RWPE2 (cell line): ENCODE measurements at regions not wholly inside any gene's neighbourhood (a gene's known extent, or its start where the extent isn't known, plus 50 kb on each side); places are given as distances from the start of the nearest gene placed in this dataset.

Experiments used
- ATAC-seq: fragments of 200-7000 bp; cut with Tn5 transposase; 3 replicates; pipeline ENCODE4 v1.9.1; 2021; ENCODE audit warnings: low read depth
- DNase-seq: peaks from one replicate; pipeline ENCODE4 v3.0.0-alpha.2; 2020; ENCODE audit warnings: low spot score
- H3K27ac ChIP-seq: fragments of 450-650 bp; 2 replicates; pipeline ENCODE4 v1.5.1; 2017; ENCODE audit warnings: mild to moderate bottlenecking; ENCODE audit not compliant: poor library complexity, severe bottlenecking
- H3K27me3 ChIP-seq: fragments of 250-450 bp; sonication (Bioruptor Pico); 2 replicates; pipeline ENCODE4 v1.5.1; 2021; ENCODE audit warnings: mild to moderate bottlenecking, moderate library complexity; ENCODE audit not compliant: insufficient read depth, poor library complexity, severe bottlenecking
- H3K36me3 ChIP-seq: fragments of 250-450 bp; sonication (Bioruptor Pico); 2 replicates; pipeline ENCODE4 v1.5.1; 2020; ENCODE audit warnings: low read depth, mild to moderate bottlenecking, moderate library complexity
- H3K4me1 ChIP-seq: fragments of 250-450 bp; sonication (Bioruptor Pico); 2 replicates; pipeline ENCODE4 v1.5.1; 2021; ENCODE audit warnings: mild to moderate bottlenecking, moderate library complexity; ENCODE audit not compliant: insufficient read depth, poor library complexity, severe bottlenecking
- H3K4me3 ChIP-seq: fragments of 250-450 bp; sonication (Bioruptor Pico); 2 replicates; pipeline ENCODE4 v1.5.1; 2021; ENCODE audit warnings: mild to moderate bottlenecking, moderate library complexity; ENCODE audit not compliant: severe bottlenecking
- H3K9me3 ChIP-seq: fragments of 250-450 bp; sonication (Bioruptor Pico); 2 replicates; pipeline ENCODE4 v1.5.1; 2021; ENCODE audit warnings: mild to moderate bottlenecking, moderate library complexity; ENCODE audit not compliant: severe bottlenecking
- TF ChIP-seq, protein P1 (sequence below): fragments of 450-650 bp; IDR thresholded peaks from one replicate; pipeline ENCODE4 v1.5.1; 2017; ENCODE audit warnings: mild to moderate bottlenecking, moderate library complexity; ENCODE audit not compliant: poor library complexity, severe bottlenecking

DNA sequence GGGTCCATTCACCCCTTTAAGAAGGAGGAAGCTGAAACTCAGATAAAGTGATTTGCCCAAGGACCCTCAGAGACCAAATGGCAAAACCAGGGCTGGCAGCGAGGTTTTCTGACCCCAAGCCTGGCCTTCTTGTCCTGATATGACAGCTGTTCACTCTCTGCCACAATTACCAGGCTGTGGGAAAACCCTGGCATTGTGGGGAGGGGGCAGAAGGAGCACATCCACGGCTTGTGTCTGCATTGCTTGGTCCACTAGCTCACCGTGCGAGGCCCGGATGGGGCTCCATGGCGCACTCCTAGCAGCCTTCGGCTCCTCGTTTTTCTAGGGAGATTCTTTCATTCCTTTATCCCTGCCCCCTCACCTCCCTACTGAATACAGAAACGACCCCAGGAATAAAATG lies 143.4 kb upstream of the SIX2 start:
- Histone ChIP-seq H3K4me1 (no peaks in the 10 kb centered on the region), H3K36me3 (no peaks in the 10 kb centered on the region), H3K27ac (no peak overlapping the region), H3K4me3 (no peak overlapping the region), H3K27me3 (no peaks in the 10 kb centered on the region), H3K9me3 (peaks cover 3% of the 10 kb centered on the region)
- no peak for DNase-seq
- no peak for ATAC-seq
- TF ChIP-seq, protein P1, sequence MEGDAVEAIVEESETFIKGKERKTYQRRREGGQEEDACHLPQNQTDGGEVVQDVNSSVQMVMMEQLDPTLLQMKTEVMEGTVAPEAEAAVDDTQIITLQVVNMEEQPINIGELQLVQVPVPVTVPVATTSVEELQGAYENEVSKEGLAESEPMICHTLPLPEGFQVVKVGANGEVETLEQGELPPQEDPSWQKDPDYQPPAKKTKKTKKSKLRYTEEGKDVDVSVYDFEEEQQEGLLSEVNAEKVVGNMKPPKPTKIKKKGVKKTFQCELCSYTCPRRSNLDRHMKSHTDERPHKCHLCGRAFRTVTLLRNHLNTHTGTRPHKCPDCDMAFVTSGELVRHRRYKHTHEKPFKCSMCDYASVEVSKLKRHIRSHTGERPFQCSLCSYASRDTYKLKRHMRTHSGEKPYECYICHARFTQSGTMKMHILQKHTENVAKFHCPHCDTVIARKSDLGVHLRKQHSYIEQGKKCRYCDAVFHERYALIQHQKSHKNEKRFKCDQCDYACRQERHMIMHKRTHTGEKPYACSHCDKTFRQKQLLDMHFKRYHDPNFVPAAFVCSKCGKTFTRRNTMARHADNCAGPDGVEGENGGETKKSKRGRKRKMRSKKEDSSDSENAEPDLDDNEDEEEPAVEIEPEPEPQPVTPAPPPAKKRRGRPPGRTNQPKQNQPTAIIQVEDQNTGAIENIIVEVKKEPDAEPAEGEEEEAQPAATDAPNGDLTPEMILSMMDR: no peak

DNA sequence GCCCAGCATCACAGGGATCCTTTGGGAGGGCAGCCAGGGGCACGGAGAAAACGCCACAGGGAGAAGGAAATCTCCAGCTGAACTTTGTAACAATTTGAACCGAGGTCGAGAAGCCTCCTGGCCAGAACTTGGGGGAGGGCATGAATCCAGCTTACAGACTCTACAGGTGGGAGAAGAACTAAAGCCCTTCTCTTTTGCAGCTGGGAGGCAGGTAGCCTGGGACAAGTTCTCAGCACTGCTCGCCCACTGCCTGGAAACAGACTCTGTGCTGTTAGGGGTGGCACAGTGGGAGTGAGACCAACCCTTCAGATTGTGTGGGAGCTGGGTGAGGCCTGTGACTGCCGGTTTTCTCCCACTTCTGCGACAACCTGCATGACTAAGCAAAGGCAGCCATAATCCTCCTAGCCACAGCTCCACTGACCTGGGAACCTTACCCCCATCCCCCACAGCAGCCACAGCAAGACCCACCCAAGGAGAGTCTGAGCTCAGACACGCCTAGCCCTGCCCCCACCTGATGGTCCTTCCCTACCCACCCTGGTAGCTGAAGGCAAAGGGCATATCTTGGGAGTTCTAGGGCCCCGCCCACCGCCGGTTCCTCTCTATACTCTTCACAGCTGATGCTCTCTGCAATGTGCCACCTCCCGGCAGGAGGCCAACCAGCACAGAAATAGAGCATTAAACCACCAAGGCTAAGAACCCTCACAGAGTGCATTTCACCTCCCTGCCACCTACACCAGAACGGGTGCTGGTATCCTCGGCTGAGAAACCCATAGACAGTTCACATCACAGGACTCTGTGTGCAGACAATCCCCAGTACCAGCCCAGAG lies 136.0 kb upstream of the SIX2 start:
- no peaks in the 10 kb centered on the region for H3K36me3 ChIP-seq
- no peak for DNase-seq
- TF ChIP-seq, protein P1: no peak
- no peak overlapping the region for H3K4me3 ChIP-seq
- H3K9me3 ChIP-seq: no peaks in the 10 kb centered on the region
- no peaks in the 10 kb centered on the region for H3K27me3 ChIP-seq
- ATAC-seq: no peak
- H3K4me1 ChIP-seq: no peaks in the 10 kb centered on the region
- H3K27ac ChIP-seq: no peak overlapping the region

DNA sequence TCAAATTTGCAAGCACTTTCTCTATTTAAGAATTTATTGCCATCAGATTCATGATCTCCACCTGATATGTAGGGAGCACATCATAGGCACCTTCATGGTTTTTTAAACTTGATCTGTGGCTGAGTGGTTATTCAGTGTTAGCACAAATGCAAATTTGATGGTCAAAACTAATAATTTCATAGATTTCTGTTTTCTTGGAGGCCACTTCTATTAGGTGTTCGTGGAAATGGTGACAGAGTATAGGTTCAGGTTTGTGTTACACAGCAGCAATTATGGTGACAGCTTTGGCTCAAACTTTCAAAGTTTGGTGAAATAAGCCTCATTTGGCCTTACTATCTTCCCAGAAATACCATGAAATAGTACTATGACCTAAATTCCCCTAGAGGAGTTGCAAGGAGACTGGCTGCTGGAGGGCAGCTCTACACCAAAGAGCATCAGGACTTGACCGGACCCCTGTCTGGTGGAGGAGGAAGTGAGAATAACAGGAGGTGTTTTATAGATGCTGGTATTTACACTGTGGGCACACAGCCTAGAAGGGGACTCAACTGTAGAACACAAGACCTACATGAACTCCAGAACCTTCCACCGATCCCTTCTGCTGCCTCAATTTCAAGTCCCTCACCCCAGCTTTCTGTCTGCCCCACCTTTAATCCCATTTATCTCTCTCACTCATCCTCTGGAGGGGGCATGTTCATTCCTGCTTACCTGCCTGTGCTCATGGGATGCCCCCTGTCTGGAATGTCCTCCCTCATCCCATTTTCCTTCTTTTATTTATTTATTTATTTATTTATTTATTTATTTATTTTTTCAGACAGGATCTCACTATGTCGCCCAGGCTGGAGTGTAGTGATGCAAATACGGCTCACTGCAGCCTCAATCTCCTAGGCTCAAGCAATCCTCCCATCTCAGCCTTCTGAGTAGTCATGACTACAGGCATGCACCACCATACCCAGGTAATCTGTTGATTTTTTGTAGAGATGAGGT lies 132.9 kb upstream of the SIX2 start:
- TF ChIP-seq, protein P1: no peak
- Histone ChIP-seq H3K36me3 (no peaks in the 10 kb centered on the region), H3K4me3 (no peak overlapping the region), H3K4me1 (no peaks in the 10 kb centered on the region), H3K27ac (no peak overlapping the region), H3K9me3 (no peaks in the 10 kb centered on the region), H3K27me3 (no peaks in the 10 kb centered on the region)
- DNase-seq (no peak), ATAC-seq (no peak)

DNA sequence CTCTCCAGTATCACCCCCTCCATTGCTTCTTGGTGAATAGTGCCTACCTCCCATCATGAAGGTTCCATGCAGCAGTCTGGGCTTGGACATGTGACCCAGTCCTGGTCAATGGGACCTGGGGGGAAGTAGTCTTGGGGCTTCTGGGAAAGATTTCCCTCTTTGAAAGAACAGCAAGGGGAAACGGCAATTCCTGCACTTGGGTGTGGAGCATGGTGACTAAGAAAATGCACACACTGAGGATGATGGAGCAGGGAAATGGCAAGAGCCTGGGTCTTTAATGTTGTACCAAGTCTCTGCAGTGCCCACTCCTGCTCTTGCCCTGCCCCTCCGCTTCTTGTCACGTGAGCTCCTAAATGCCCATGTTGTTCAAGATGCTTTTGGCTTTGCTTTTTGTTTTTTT lies 131.4 kb upstream of the SIX2 start:
- DNase-seq: no peak
- TF ChIP-seq, protein P1: no peak
- ATAC-seq: no peak
- H3K4me3 ChIP-seq: no peak overlapping the region
- H3K9me3 ChIP-seq: no peaks in the 10 kb centered on the region
- H3K4me1 ChIP-seq: no peaks in the 10 kb centered on the region
- no peaks in the 10 kb centered on the region for H3K36me3 ChIP-seq
- H3K27ac ChIP-seq: no peak overlapping the region
- no peaks in the 10 kb centered on the region for H3K27me3 ChIP-seq
